NCI-H2196 (cell line): ENCODE measurements at regions not wholly inside any gene's neighbourhood (a gene's known extent, or its start where the extent isn't known, plus 50 kb on each side); places are given as distances from the start of the nearest gene placed in this dataset.

ENCODE experiments used
- DNase-seq: peaks from one replicate; lab custom pipeline; 2025; ENCODE audit not compliant: unreplicated experiment; lab: John Stamatoyannopoulos, UW

DNA sequence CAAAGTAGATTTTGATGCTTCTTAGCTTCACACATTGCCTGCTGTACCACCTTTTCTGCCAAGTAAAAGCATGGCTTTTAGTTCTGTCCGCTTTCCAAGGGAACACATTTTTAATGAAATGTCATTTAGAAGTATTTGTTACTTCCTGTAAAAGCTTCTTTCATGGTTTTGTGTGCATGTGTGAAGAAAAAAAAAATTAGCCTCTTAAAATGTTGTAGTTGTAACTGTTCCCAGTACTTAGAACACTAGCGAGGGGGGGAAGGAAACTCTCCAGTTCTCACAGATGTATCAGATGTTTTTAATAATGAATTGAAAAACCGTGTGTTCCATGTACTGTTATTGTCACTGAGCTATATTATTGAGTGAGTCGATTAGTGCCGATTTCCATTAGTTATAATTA lies 568.3 kb upstream of the ADGRL2 start:
- DNase-seq: no peak

DNA sequence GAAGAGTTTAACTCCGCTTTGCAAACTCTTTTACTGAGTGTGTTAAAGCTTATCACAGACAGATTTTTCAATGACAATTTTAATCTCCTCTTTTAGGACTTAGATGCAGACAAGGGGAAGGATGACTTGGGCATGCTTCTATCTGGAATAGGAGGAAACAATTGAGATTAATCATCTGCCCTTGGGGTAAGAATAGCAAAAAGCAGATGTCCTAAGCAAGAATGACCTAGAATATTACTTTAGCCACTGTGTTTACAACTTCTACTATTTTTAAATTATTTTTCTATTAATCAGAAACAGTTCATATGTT lies 569.0 kb upstream of the ADGRL2 start:
- DNase-seq: no peak

DNA sequence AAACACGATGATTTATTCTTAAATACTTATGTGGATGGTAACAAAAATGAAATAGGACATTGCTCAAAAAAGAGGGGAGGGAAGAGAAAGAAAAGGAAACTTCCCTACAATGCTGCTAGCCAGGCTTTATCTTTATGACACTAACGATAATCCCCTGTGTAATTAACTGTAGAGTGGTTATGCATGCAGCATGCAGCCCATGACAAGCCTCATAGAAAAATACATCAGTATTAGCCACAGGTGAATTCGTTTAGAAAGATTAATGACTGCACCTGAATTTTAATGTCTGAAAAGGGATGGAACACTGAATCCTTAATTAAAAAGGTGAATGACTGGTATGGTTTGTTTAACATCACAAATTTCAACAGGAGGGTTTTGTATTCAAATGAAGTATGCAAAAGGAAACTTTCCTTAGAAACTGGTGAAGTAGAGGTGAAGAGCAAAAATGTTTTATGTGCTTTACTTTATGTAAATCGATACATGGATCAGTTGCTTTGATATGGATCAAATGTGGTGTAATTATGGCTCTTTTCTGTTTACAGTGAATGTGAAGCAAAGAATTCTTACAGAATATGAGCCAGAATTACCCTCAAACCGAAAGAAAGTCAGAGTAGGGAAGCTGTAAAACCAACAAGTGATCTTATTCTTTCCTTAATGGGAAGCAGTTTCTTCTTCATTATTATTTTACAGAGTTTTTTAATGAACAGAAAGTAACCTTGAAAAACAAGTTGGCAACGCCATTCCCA lies 569.6 kb upstream of the ADGRL2 start:
- DNase-seq: no peak

DNA sequence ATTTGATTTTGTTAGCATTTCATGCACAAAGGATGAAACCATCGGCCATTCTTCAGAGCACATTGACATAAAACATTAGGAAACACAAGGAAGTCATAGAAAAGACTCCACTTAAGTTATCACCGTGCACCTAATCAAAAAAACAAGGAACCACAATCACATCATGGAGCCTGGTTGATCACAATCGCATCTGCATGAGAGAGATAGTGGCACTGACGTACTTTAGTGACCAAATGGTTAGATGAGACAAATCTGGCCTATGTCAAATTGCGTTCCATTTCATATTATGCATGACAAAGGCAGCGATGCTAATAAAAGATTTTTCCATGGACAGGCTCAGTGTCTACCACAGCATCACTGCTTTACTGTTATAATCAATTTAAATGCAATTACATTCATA lies 571.8 kb upstream of the ADGRL2 start:
- no peak for DNase-seq

DNA sequence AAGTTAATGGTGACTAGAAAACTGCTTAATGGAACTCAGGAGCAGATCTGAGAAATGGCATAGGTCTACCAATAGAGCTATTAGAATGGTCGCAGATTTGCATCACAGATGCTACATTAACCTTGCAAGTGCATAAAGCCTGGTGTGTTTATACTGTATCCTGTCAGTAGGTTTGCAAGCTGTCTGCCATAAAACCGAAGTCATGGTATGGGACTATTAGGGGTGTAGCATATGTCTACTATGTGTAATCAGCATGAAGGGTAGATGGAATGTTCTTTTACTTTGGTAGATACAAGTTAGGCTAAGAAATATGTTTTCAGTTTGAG lies 574.2 kb upstream of the ADGRL2 start:
- DNase-seq: no peak

DNA sequence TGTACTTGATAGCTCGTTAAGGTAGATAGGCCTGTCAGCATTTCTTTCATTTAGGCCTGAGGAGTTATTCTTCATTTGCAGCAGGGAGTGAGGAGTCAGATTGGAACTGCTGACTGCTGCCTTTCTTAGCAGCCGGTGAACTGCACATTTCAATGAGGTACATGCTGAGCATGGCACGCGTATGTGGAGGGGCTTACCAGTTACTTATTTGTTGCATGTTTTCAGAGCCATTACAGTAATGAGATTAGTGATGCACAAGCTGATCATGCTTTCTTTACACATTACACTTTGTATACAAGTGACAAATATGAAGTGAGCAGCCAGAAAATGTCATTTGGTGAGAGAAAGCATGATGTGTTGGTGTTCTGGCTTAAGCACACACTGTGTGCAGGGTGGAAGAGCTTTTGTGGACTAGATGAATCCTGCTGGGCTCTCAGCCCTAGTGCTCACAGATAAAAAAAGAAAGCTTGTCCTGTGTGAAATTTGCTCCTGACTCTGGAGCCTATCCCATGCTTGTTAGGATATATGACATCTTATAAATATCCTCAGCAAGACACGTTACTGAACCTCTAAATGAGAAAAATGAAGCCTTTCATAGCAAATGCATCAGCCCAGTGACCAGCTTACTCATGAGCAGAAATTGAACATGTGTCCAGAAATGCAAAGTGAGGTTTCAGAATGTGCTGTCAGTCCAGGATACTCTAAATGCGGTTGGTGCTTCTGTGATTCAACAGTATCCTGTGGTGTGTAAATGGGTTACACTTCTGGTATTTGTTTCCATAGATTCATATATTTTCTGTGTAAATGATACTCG lies 574.7 kb upstream of the ADGRL2 start:
- DNase-seq: no peak

DNA sequence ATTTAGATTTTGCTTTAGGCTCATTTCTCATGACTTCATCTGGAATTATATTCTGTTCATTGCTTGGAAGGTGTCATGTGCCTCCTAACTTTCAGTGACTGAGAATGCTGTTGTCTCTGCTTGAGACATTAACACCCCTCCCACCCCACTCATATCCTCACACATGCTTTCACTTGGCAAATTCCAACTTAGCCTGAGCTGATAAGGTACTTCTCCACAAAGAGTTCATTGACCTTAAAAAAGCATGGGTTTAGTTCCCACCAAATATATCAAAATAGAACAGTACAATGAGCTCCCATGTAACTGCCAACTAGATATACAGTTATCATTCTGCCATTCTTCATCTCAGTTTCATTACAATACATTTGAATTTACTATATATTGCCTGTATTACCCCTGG lies 576.5 kb upstream of the ADGRL2 start:
- DNase-seq: no peak

DNA sequence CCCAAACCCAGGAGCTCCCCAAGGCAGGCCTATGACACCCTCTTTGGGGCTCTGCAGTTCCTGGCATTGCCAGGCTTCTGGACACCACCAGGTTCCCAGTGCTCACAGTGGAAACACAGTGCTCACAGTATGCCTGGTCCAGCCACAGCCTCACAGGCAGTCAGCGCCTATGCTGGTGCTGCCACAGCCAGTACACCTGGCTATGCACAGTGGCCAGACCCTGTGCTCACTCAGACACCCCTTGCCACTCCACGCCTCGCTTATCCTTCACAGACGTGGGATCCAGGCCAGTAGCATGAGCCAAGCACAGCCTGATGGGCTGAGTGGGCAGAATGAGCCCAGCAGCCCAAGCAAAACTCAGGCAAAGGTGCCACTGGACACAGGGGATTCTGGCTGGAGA lies 579.2 kb upstream of the ADGRL2 start:
- DNase-seq: no peak

DNA sequence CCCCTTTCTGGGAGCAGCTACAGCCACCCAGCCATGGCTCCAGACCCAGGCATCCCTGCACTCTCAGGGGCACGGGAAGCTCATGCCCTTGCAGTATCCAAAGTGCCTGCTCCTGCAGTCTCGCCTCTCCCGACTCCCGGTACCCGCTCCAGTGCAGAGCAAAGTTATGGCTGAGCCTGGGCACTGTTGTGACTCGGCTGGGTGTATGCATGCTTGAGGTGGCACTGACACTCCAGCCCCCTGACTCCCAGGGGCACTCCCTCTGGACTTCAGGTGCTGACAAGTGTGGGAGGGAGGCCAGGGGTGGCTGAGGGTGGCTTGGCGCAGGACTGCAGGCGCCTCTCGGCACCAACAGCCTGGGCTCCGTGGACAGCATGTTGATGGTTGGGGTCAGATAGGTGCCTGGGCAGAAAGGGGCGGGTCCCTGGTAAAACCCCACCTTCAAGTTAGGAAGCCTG lies 580.1 kb upstream of the ADGRL2 start:
- DNase-seq: no peak

DNA sequence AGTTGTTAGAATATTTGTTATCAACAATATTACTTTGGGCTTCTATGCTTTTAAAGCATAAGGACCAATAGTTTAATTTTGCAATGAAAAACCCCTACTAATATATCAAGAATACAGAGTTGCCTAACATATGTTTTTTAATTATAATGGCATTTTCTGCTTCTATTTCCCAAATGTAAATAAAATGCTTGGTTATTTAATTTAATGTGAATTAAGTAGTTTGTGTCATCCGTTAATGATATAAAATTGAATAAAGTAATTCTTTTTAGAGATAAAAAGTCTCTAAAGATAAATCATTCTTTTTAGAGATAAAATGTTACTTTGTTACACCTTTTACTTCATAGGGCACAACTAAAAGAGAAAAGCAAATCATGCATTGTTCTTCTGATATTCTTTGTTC lies 583.7 kb upstream of the ADGRL2 start:
- DNase-seq: no peak

DNA sequence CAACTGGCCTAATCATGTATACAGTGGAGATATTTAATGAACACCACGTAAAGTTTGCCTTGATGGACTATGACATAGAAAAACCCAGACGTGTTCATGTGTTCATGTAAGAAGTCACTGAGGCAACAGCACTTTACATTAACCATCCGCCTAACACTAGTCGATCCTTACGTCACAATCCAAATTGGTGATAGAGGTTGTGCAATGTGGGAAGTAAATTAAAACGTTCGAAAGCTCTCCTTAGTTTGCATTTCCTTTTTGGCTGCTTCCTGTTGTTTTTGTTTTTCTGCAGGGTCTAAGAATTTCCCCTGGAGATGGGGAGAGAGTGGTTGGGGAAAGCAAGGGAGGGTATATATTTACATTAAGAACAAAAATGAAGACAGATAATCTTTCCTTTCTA lies 587.5 kb upstream of the ADGRL2 start:
- no peak for DNase-seq

DNA sequence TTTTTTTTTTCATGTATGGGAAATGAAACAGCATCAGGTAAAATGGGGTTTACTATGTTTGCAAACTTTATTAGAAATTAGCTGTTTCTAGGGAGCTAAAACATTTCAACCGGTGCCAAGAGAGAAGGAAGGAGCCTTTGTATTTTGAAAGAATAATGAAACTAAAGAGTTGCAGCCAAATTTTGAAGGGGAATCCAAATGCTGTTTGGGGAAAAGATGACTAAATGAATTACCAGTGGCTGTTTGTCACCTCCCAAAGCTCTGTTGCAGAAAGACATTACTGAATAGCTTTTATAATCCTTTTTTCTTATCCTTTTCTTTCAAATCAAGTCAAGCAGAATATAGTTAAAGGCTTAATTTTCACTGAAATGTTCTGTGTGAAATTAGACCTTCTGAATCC lies 591.3 kb upstream of the ADGRL2 start:
- DNase-seq: no peak

DNA sequence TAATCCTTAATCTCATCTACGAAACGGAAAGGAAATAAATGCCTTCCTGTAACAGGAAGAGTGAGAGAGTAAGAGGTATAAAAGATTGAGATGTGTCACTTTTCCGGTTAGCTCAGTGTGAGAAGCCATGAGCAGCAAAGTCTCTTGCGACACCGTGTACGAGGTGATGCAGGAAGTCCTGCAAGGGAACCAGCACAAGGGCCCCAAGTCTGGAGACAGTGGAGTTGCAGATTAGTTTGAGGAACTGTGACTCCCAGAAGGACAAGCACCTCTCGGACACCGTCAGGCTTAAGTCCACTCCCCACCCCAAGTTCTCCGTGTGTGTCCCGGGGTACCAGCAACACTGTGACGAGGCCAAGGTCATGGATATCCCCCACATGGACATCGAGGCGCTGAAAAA lies 592.3 kb upstream of the ADGRL2 start:
- DNase-seq: no peak

DNA sequence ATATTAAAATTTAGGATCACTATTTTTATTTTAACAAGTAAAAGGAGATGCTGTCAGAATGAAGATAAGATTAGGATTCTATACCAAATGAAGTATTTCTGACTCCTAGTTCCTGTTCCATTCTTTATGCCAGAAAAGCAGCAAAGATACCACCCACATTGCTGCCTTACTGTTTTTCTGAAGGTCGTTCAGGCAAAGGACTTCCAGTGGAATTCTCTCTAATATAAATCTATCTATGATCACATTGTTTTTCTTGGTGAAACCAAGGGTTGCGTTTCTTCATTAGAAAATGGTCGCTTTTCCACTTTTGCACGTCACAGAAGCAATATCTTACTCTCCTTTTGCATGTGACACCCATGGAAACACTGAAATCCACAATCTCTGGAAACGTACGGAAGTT lies 594.8 kb upstream of the ADGRL2 start:
- no peak for DNase-seq

DNA sequence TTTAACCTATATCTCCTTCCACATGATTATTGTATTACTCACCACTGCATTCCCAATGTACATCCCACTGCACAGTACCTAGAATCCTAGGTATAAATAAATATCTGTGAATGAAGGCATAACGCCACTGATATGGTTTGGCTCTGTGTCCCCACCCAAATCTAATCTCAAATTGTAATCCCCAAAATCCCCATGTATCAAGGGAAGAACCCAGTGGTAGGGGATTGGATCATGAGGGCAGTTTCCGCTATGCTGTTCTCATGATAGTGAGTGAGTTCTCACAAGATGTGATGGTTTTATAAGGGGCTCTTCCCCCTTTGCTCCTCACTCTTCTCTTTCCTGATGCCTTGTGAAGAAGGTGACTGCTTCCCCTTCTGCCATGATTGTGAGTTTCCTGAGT lies 599.0 kb upstream of the ADGRL2 start:
- no peak for DNase-seq

DNA sequence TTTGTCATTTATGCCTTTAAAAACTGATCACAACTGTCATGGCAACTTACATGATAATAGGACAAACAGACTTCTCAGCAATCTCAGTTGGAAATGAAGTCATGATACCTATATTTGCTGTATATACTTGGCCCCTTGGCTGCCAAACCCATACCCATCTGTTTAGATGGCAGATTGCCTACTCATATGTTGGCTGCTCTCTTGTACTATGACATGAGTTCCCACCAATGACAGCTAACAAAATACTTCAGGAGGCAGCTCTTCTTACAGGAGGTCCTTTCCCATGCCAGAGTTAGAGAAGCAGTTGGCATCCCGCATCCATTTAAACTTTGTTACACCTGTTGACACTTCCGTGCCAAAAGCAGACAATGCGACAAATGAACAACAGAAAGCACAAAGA lies 603.1 kb upstream of the ADGRL2 start:
- DNase-seq: no peak

DNA sequence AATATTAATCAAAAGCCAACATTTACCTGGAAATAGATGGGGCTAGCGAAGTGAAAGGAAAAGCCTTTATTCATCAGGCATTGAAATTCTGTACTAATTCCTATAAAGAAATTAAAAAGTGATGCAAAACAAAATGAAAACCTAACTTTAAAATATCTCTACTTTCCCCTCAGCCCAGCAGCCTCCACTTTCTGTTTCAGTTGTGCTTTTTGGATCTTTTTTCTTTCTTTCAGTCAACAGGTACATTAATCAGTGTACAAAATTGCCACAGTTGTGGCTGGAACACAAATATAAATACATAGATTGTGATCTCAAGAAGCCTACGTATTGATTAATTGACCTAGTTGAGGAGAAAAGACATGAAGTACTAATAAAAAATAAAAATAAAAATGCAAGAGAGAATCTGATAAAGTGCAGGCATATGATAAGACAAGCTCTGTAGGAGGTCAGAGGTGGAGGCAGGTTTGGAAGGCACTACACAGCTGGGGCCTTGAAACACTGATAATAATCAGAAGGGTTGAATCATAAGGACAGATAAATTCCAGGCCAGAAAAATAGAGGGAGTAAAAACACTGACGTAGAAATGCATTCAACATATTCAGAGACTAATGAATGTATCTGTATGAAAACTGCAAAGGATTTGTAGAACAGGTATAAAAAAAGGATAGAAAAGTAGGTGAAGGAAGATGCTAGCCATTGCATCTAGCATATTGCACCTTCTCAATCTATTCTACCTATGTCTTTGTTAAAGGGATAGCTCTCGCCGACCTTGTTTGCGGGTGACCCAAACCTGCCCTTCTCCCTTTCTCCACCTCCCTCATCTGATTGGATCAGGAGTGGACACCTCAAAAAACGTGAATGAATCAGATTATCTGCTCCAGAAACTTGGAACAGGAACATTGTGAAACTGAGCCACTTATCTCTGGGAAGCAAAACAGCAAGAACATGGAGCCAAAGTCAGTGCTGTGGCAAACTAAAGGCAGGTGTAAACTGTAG lies 607.8 kb upstream of the ADGRL2 start:
- DNase-seq: no peak

DNA sequence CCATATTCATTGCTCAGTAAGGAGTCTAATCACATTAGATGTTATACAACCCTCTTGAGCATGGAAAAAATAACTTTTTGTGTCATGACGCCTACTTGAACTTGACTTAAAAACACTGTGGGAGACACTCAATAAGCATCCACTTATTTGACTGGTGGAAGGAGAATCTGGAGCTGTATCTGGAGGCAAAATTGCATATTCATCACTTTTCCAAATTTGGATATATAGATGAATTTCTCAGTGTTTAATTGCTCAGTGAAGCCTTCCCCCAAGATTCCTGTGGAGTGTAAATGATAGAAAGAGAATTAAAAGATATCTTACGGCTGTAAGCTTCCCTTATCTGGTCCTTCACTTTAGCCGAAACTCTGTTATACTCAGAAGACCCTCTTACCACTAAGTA lies 610.7 kb upstream of the ADGRL2 start:
- no peak for DNase-seq

DNA sequence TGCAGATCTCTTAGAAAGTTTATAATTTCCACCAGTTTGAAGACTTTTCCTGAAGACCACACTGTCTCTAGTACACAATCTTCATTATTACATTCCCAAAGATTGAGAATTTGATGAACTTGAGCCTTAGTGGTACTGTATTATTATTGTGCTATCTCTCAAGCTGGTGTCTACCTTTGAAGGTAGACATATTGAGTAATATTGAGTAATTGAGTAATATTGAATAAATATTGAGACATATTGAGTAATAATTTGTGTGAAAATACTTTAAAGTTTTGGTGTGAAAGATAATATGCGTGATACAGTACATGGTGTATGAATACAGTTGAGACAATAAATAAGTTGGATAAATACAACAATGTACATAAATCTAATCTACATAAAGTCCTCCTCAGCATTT lies 613.1 kb upstream of the ADGRL2 start:
- no peak for DNase-seq

DNA sequence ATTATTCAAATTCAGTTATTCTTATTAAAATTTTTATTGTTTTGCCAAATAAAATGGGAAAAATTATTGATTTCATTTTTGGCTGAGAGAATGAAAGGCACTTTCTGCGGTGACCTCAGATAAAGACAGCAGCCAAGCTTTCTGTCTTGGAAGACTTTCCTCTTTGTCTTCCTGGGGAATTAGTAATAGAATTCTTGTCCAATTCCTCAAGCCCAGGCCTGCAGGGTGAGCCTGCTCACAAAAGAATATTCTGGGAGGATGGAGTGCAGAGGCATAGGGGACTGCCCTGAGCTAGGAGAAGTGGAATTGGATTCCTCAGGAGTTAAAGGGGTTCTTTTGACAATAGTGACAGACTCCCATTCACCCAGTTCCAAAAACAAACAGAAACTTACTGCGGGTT lies 614.5 kb upstream of the ADGRL2 start:
- DNase-seq: no peak

DNA sequence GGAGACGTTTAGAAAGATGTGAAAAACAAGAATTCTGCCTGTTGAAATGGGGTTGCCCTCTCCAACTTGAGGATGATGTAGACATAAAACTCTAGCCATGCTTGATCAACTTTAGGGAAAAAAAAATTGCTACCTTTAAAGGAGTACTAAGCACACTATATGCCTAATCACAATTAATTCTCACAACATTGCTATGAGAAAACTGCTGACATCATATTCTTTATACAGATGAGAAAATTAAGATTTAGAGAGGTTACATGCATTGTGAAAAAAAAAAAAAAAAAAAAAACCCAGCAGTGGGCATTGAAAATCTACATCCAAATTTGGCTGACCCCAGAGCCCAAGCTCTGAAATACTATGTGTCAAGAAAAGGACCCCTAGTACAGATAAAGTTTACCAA lies 617.2 kb upstream of the ADGRL2 start:
- DNase-seq: no peak

DNA sequence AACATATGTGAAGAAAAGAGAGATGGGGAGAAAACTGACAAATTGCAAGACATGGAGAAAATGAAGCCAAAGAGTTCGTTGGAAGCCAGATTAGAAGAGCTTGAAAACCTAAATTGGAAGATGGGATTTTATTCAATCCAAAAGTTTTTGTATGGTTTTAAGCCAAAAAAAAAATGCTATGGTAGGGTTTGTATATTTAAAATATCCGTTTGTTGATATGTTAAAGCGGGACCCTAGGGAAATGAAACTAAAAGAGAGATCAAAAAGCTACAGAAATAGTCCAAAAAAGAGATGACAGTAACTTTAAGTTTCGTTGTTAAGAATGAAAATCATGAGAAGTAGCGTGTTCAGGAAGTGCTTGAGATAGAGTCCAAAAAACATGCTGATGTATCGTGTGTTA lies 617.7 kb upstream of the ADGRL2 start:
- DNase-seq: no peak
